ENCODE measurements at regions not wholly inside any gene's neighbourhood (a gene's known extent, or its start where the extent isn't known, plus 50 kb on each side); places are given as distances from the start of the nearest gene placed in this dataset.

GRCh38 chr15:39194106-39194830, 386.6 kb upstream of the THBS1 start:
- no peak for TF ChIP-seq POLR2A (IDR thresholded peaks at IDR 0.05)
- no peak for TF ChIP-seq CTCF (IDR thresholded peaks at IDR 0.05)
- Histone ChIP-seq H3K27me3 (no peaks in the 10 kb centered on the region), H3K4me3 (no peak overlapping the region), H3K36me3 (no peaks in the 10 kb centered on the region), H3K27ac (no peak overlapping the region), H3K4me1 (no peaks in the 10 kb centered on the region), H3K9me3 (no peaks in the 10 kb centered on the region)
- DNase-seq: no peak

- Histone ChIP-seq H3K27ac (no peak overlapping the region), H3K4me1 (no peaks in the 10 kb centered on the region), H3K36me3 (no peaks in the 10 kb centered on the region), H3K4me3 (no peak overlapping the region), H3K9me3 (no peaks in the 10 kb centered on the region), H3K27me3 (no peaks in the 10 kb centered on the region)
- DNase-seq: no peak
- TF ChIP-seq POLR2A (IDR thresholded peaks at IDR 0.05): no peak
- no peak for TF ChIP-seq CTCF (IDR thresholded peaks at IDR 0.05)
Observed at GRCh38 chr15:39195961-39196486, 384.9 kb upstream of the THBS1 start.

- H3K27ac ChIP-seq: peak overlapping the region in 2 of 4 donors; percentile 5 to 54
- H3K4me1 ChIP-seq: no peaks in the 10 kb centered on the region
- no peaks in the 10 kb centered on the region for H3K9me3 ChIP-seq
- no peaks in the 10 kb centered on the region for H3K36me3 ChIP-seq
- H3K27me3 ChIP-seq: no peaks in the 10 kb centered on the region
- no peak for DNase-seq
- no peak overlapping the region for H3K4me3 ChIP-seq
- TF ChIP-seq POLR2A (IDR thresholded peaks at IDR 0.05): no peak
- TF ChIP-seq CTCF (IDR thresholded peaks at IDR 0.05): peak in 3 of 6 experiments; percentile 16 to 50 (median 36)
Observed at GRCh38 chr15:39198044-39199000, 382.6 kb upstream of the THBS1 start.

GRCh38 chr15:39199076-39199475, 381.8 kb upstream of the THBS1 start:
- no peak for TF ChIP-seq CTCF (IDR thresholded peaks at IDR 0.05)
- Histone ChIP-seq H3K27me3 (no peaks in the 10 kb centered on the region), H3K36me3 (no peaks in the 10 kb centered on the region), H3K4me3 (no peak overlapping the region), H3K27ac (peak overlapping the region in 2 of 4 donors; percentile 5 to 27), H3K4me1 (no peaks in the 10 kb centered on the region), H3K9me3 (no peaks in the 10 kb centered on the region)
- DNase-seq: peak in 1 of 3 donors; percentile 48

- H3K9me3 ChIP-seq: no peaks in the 10 kb centered on the region
- no peaks in the 10 kb centered on the region for H3K27me3 ChIP-seq
- H3K4me1 ChIP-seq: no peaks in the 10 kb centered on the region
- TF ChIP-seq POLR2A (IDR thresholded peaks at IDR 0.05) (no peak), CTCF (IDR thresholded peaks at IDR 0.05) (no peak)
- no peak for DNase-seq
- no peak overlapping the region for H3K4me3 ChIP-seq
- no peaks in the 10 kb centered on the region for H3K36me3 ChIP-seq
- H3K27ac ChIP-seq: no peak overlapping the region
Observed at GRCh38 chr15:39200586-39200985, 380.3 kb upstream of the THBS1 start.
